Activated T-helper 9 cell treated with anti-CD3 and anti-CD28 coated beads, Interleukin-2, amount 50 U/mL, for 16 hours (primary cell): ENCODE measurements at regions not wholly inside any gene's neighbourhood (a gene's known extent, or its start where the extent isn't known, plus 50 kb on each side); places are given as distances from the start of the nearest gene placed in this dataset.
"Not testable (repeated sequence)": the region's sequence is repeated elsewhere in the genome, so short reads cannot be mapped to it uniquely, and the experiment has no call there.

Experiments
- DNase-seq: peaks from one replicate; pipeline ENCODE4 v3.0.0-alpha.2; 2020; ENCODE audit warnings: low read depth

DNA sequence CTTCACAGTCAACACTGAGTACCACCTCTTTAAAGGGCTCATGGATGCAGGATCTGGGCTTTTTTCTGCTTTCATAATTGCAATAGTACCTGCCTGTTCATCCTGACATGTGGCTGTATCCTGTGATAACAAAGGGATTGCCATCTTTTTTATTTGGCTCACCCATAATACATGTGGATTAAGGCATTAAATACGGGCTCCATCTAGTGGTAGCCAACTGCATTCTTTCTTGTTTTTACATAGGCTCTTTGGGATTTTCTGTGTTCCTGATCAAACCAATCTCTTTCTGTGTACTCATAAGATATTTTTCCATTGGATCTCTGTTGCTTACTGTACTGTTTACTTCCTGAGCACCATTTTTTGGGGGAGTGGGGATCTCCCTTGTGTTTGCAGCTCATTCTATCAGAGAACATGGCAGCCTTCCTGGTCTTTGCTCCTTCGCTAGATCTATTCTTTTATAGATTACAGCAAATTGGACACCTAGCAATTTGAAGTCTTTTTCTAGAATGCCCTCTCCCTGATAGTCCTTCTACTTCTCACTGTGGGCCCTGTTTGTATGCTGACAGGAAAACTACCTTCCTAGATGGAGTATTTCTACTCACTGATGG is 723.4 kb upstream of the MDGA2 start:
- DNase-seq: no peak

DNA sequence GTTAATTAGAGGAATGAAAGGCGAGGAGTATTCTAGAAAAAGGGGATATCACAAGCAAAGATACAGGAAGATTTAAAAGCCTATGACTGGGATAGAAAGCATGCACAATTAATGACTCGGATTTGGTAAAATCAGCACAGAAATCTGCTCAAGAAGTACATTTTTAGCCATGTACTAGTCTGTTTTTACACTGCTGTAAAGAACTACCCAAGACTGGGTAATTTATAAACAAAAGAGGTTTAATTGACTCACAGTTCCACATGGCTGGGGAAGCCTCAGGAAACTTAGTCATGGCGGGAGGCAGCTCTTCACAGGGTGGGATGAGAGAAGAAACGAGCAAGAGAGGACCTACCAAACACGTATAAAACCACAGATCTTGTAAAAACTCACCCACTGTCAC is 716.3 kb upstream of the MDGA2 start:
- DNase-seq: no peak

DNA sequence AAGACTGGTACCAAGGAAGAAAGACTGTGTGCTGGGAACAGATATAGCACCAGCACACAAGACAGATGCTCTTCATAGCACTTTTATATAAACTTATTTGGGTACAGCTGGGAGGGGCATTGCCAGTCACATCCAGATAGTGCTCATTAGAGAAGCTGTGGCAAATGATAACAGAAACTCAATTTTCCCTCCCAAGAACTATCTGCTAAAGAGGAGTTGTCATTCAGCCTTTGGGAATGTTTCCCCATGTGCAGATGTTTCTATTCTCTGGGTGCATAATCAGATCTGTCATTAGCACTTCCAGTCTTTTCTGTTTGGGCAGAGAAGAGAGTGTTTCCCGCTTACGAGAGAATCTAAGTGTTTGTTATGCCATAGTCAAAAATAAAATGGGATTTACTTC is 714.9 kb upstream of the MDGA2 start:
- DNase-seq: no peak

DNA sequence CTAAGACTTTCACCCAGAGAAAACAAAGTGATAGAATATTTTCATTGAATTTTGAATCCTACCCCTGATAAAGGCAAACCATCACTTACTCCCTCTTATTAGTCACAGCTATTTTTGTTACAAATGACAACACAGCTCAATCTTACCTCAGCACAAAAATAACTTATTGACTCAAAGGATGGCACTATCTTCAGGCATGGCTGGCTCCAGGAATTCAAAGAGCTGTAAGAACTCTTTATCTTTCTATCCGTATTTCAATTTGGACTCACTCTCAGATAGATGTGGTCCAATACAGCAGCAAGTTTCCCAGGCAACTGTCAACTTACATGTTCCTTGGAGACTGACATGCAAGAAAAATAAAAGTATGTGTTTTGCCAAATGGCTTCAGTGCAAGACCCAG is 709.4 kb upstream of the MDGA2 start:
- no peak for DNase-seq

GRCh38 chr14:48382961-48383360 is 707.6 kb upstream of the MDGA2 start:
- no peak for DNase-seq

GRCh38 chr14:48378541-48378940 is 703.1 kb upstream of the MDGA2 start:
- no peak for DNase-seq

DNA sequence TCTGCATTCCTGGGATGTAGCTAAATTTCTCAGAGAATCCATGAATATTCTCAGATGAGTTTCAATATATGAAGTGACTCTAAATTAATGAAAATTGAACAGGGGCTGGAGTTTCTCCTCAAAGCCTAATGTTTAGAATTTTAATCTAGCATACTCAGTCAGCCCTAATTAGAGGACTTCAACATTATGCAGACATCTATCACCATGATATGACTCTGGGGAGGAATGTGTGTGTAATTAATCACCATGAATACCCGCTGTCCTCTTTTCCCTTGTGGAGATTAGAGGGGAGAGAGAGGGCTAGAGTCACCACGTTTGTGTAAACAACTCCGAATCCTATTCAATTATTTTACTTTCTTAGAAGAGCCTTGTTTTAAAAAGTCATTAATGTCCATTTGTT is 698.6 kb upstream of the MDGA2 start:
- DNase-seq: no peak

DNA sequence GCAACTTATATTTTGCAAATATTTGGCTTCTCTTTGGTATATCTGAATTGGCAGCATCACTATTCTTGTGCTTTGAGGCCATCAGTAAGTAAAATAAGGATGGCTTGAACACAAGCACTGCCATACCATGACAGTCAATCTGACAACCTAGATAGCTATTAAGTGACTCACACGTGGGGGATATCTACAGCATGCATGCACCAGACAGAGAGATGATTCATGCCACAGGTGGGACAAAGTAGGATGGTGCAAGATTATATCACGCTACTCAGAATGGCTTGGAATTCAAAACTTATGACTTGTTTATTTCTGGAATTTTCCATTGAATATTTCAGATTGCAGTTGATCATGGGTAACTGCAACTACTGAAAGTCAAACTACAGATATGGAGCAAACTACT is 675.6 kb upstream of the MDGA2 start:
- DNase-seq: no peak

- no peak for DNase-seq
Observed at GRCh38 chr14:48349689-48350088, 674.3 kb upstream of the MDGA2 start.

DNA sequence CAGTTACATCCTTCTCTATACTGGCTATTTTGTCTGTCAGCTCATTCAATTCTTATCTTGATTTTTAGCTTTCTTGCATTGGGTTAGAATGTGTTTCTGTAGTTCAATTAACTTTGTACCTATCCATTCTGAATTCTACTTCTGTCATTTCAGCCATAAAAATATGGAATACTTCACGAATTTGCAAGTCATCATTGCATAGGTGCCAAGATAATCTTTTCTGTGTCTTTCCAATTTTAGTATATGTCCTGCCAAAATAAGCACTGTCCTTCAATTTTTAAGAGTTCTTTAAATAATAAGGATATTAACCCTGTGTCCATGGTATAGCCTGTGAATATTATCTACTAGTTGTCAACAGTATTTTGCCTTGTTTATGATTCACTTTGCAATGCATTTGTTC is 665.7 kb upstream of the MDGA2 start:
- DNase-seq: no peak

GRCh38 chr14:48333221-48333920 is 658.0 kb upstream of the MDGA2 start:
- no peak for DNase-seq

- no peak for DNase-seq
Observed at GRCh38 chr14:48331421-48331820, 656.0 kb upstream of the MDGA2 start.

DNA sequence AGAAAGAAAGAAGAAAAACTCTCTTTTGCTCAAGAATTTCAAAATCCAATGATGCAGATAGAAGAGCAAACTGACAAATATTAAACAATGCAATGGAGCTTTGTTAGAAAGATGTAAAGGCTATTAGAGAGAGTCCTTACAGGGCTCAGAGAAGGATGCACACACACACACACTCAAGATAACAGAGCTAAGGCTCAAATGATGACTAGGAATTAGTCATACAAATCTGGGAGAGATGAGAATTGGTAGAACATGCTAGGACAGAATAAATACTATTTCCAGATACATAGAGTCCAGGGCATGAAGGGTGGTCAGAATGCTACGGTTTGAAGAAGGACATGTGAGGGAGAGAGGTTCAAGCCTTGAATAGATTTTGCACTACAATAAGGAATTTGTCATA is 650.1 kb upstream of the MDGA2 start:
- no peak for DNase-seq

DNA sequence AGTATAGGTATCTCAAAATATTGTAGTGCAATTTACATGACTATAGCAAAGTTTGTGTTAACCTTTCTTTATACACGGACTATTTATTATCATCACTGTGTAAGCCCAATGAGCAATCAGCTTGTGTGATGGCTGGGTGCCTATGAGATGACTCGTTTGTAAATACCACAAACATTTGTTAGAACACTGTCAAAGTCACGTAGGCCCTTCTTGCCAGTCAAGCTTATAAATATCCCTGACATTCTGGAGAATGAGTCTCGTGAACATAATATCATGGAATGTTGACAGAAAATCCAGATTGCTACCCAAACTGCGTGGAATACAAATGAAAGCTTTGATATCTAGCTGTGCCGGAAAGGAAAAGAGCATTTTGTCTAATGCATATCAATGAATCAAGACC is 648.3 kb upstream of the MDGA2 start:
- no peak for DNase-seq

DNA sequence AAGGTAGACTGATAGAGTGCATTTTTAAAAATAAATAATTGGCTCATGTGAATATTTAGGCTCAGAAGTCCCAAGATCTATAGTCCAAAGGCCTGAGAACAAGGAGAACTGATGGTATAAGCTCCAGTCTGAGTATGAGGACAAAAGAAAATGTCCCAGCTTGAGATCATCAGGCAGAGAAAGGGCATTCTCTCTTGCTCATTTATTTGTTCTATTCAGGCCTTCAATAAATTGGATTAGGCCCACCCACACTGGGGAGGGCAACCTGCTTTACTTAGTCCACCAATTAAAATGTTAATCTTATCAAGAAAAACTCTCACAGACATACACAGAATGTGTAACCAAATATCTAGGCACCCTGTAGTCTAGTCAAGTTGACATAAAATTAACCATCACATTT is 644.4 kb upstream of the MDGA2 start:
- no peak for DNase-seq

- DNase-seq: no peak
Observed at GRCh38 chr14:48304729-48305128, 629.3 kb upstream of the MDGA2 start.

GRCh38 chr14:48289701-48290100 is 614.3 kb upstream of the MDGA2 start:
- no peak for DNase-seq

GRCh38 chr14:48285217-48285616 is 609.8 kb upstream of the MDGA2 start:
- DNase-seq: not testable (repeated sequence)

GRCh38 chr14:48275301-48275700 is 599.9 kb upstream of the MDGA2 start:
- DNase-seq: no peak

GRCh38 chr14:48274826-48275225 is 599.4 kb upstream of the MDGA2 start:
- DNase-seq: no peak

DNA sequence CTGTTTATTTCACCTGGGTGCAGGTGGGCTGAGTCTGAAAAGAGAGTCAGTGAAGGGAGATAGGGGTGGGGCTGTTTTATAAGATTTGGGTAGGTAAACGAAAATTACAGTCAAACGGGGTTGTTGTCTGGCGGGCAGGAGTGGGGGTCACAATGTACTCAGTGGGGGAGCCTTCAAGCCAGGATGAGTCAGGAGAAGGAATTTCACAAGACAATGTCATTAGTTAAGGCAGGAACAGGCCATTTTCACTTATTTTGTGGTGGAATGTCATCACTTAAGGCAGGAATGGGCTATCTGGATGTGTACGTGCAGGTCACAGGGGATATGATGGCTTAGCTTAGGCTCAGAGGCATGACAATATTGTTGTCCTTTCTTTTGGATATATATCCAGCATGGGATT is 592.5 kb upstream of the MDGA2 start:
- not testable (repeated sequence) for DNase-seq

DNA sequence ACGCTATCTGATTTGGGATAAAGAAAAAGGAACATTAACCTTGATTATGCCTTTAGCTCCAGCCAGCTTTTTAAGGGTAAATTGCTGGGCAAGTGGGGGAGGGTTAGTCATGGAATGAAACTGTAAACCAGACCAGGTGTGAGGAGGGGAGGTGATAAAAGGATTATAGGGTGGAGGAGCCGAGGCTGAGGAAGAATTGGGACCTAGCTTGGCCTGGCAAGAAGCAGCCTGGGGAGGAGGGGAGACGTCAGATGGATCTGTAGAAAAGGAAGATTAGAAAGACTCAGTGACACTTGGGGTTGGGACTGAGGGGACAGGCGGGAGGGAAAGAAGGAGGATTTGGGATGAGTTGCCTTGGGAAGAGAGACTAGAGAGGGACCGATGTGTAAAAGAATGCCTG is 590.8 kb upstream of the MDGA2 start:
- not testable (repeated sequence) for DNase-seq

DNA sequence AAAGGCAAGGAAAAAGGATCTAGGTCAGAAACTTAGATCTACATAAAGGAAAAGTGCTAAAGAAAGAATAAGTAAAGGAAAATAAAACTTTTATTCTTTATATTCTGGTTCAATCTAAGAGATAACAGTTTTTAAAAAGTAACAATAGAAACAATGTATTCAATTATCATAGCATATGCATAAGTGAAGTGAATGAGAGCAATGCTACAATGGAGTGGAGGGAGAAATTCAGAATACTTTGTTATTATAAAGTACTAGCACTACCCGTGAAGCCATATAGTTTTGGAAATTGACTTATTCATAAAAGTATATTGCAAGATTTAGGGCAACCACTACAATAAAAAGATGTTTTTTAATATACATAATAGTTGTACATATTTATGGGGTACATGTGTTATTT is 586.0 kb upstream of the MDGA2 start:
- no peak for DNase-seq
